Esophagus squamous epithelium (tissue), 4 donors: ENCODE measurements at regions not wholly inside any gene's neighbourhood (a gene's known extent, or its start where the extent isn't known, plus 50 kb on each side); places are given as distances from the start of the nearest gene placed in this dataset.

Experiments used
- POLR2A ChIP-seq, 4 donors: fragments of 450-650 bp; IDR thresholded peaks; one replicate each; pipeline ENCODE4 v1.6.1; 2017; ENCODE audit warnings: antibody characterized with exemption in 4 of 4, mild to moderate bottlenecking in 4 of 4, moderate library complexity in 3 of 4
- TF ChIP-seq, protein P1 (sequence below), 6 experiments: fragments of 450-650 bp in 4 of 6; fragments of 200-600 bp in 2 of 6; sonication (generic) in 2 of 6; IDR thresholded peaks; one replicate each; pipeline ENCODE4 v1.5.1; 2016 to 2019; ENCODE audit warnings: antibody characterized with exemption in 6 of 6, mild to moderate bottlenecking in 4 of 6, moderate library complexity in 4 of 6

DNA sequence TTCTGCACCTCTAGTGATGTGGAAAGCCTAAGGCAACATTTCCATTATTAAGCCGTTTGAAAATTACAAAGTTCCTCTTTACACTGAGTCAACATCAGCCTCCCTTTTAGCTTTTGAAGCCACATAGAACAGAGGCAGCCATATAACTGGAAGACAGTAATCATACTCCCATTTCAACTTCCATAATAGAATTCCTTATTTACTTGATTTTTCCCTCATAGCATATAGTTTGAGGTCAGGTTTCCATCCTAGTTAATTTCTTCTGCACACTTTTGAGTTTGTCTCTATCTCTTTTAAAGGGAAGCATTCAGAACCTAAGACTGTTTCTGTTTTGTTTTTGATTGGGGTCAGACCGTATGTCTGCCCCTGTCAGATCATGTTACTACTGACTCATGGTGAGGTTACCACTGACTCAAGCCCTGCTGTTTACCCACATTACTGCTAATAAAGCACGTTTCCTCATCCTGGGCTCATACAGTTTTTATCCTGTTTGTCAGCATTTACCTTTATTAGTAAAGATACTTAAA, 161.0 kb downstream of the SLC38A4 start:
- TF ChIP-seq, protein P1, sequence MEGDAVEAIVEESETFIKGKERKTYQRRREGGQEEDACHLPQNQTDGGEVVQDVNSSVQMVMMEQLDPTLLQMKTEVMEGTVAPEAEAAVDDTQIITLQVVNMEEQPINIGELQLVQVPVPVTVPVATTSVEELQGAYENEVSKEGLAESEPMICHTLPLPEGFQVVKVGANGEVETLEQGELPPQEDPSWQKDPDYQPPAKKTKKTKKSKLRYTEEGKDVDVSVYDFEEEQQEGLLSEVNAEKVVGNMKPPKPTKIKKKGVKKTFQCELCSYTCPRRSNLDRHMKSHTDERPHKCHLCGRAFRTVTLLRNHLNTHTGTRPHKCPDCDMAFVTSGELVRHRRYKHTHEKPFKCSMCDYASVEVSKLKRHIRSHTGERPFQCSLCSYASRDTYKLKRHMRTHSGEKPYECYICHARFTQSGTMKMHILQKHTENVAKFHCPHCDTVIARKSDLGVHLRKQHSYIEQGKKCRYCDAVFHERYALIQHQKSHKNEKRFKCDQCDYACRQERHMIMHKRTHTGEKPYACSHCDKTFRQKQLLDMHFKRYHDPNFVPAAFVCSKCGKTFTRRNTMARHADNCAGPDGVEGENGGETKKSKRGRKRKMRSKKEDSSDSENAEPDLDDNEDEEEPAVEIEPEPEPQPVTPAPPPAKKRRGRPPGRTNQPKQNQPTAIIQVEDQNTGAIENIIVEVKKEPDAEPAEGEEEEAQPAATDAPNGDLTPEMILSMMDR (IDR thresholded peaks at IDR 0.05), result no peak
- TF ChIP-seq POLR2A (IDR thresholded peaks at IDR 0.05), result no peak
